ENCODE measurements at regions not wholly inside any gene's neighbourhood (a gene's known extent, or its start where the extent isn't known, plus 50 kb on each side); places are given as distances from the start of the nearest gene placed in this dataset.

GRCh38 chr2:234267534-234267933 lies 217.0 kb downstream of the SPP2 start:
- TF ChIP-seq CTCF (IDR thresholded peaks at IDR 0.05): no peak
- TF ChIP-seq POLR2A (IDR thresholded peaks at IDR 0.05): no peak

All from lower leg skin (tissue), 3 donors.